ENCODE measurements at regions not wholly inside any gene's neighbourhood (a gene's known extent, or its start where the extent isn't known, plus 50 kb on each side); places are given as distances from the start of the nearest gene placed in this dataset.

GRCh38 chr4:84381759-84382158 is 117.3 kb downstream of the NKX6-1 start:
- Histone ChIP-seq H2BK15ac (ENCODE audit: low read depth, low read length) (no peak overlapping the region), H2AK9ac (replicated peaks; ENCODE audit: low read depth, low read length, poor library complexity) (no peak overlapping the region), H4K5ac (ENCODE audit: low read depth, low read length) (no peak overlapping the region), H3K4me1 (ENCODE audit: control insufficient read depth, insufficient read depth, low read length) (no peaks in the 10 kb centered on the region), H3K14ac (replicated peaks; ENCODE audit: low read depth, low read length) (no peak overlapping the region), H3K18ac (ENCODE audit: low read depth, low read length) (no peak overlapping the region), H3K27me3 (ENCODE audit: control insufficient read depth, insufficient read depth, low read length) (no peaks in the 10 kb centered on the region), H3K56ac (ENCODE audit: extremely low read depth, insufficient read depth, low read length) (no peak overlapping the region), H3K79me1 (ENCODE audit: low read depth in 1 of 2, low read length in 2 of 2) (no peaks in the 10 kb centered on the region), H2BK120ac (ENCODE audit: low read depth, low read length) (no peak overlapping the region), H3K9me1 (ENCODE audit: insufficient read depth, low read length) (no peaks in the 10 kb centered on the region), H2AFZ (replicated peaks; ENCODE audit: low read length, poor library complexity) (no peak overlapping the region), H2BK20ac (ENCODE audit: low read depth, low read length) (no peak overlapping the region), H3K4ac (ENCODE audit: low read depth, low read length) (no peak overlapping the region), H2BK5ac (ENCODE audit: low read depth, low read length, poor library complexity, severe bottlenecking) (no peak overlapping the region), H3K4me3 (ENCODE audit: insufficient read depth, low read depth, low read length) (no peak overlapping the region), H3K27ac (ENCODE audit: insufficient read depth, low read length) (no peak overlapping the region), H4K8ac (ENCODE audit: low read depth in 2 of 2, low read length in 2 of 2) (no peak overlapping the region), H3K36me3 (ENCODE audit: control insufficient read depth, insufficient read depth, low read length) (no peaks in the 10 kb centered on the region), H3K23ac (ENCODE audit: low read depth, low read length) (no peak overlapping the region), H4K91ac (ENCODE audit: insufficient read depth, low read depth, low read length) (no peak overlapping the region), H3K4me2 (ENCODE audit: low read depth, low read length) (no peak overlapping the region), H3K9me3 (ENCODE audit: control insufficient read depth, insufficient read depth, low read length) (no peaks in the 10 kb centered on the region), H4K20me1 (ENCODE audit: insufficient read depth, low read length) (no peaks in the 10 kb centered on the region), H2AK5ac (ENCODE audit: low read depth, low read length) (no peak overlapping the region), H3K9ac (ENCODE audit: low read depth, low read length) (no peak overlapping the region)
- POLR2A ChIA-PET (ENCODE audit: unreplicated experiment): interaction anchor here (0.7 kb wide), 1 partner anchor 10 kb away, joined by 5 read pairs; no protein-coding TSS in a partner anchor
- in situ Hi-C loops (cut with MboI; ENCODE audit: low sequenced_read_pairs): no loop called here
- BruUV-seq (replicated peaks): no TSS peak
- TF ChIP-seq RCOR1 (IDR thresholded peaks at IDR 0.05; ENCODE audit: insufficient replicate concordance, low read length) (no peak), FOS (IDR thresholded peaks at IDR 0.05; ENCODE audit: low read depth, low read length) (no peak), ELK1 (IDR thresholded peaks at IDR 0.05; ENCODE audit: borderline replicate concordance, low read depth, low read length) (no peak), RAD21 (IDR thresholded peaks at IDR 0.05; ENCODE audit: low read length) (no peak), NFE2L2 (IDR thresholded peaks at IDR 0.05; ENCODE audit: low read depth, low read length) (no peak), SMC3 (IDR thresholded peaks at IDR 0.05; ENCODE audit: low read depth, low read length) (no peak), CEBPB (IDR thresholded peaks at IDR 0.05; ENCODE audit: low read depth, low read length) (no peak), BHLHE40 (IDR thresholded peaks at IDR 0.05; ENCODE audit: low read depth, low read length) (no peak), USF2 (IDR thresholded peaks at IDR 0.05; ENCODE audit: low read depth, low read length) (no peak), MAZ (IDR thresholded peaks at IDR 0.05; ENCODE audit: borderline replicate concordance, low read depth, low read length) (no peak), MXI1 (IDR thresholded peaks at IDR 0.05; ENCODE audit: borderline replicate concordance, low read depth, low read length) (no peak), CHD1 (IDR thresholded peaks at IDR 0.05; ENCODE audit: low read depth, low read length) (no peak), POLR2A (IDR thresholded peaks at IDR 0.05; ENCODE audit: low read depth, low read length) (no peak)
- no peak for ATAC-seq (ENCODE audit: low read depth)
- intact Hi-C loops (cut with micrococcal nuclease): no loop called here
- dilution Hi-C loops (cut with HindIII; ENCODE audit: low sequenced_read_pairs, unreplicated experiment): no loop called here
- no peak for DNase-seq
- CTCF ChIA-PET: no interaction called here

Measured in IMR-90 (cell line).